ENCODE measurements at regions not wholly inside any gene's neighbourhood (a gene's known extent, or its start where the extent isn't known, plus 50 kb on each side); places are given as distances from the start of the nearest gene placed in this dataset.

- no peaks in the 10 kb centered on the region for H3K79me2 ChIP-seq (ENCODE audit: control insufficient read depth in 1 of 2, insufficient read depth in 2 of 2, low read length in 2 of 2)
- H3K14ac ChIP-seq (ENCODE audit: insufficient read length), result no peak overlapping the region
- WGBS, 2 experiments (ENCODE audit: extremely low coverage in 1 of 2, insufficient coverage in 1 of 2, insufficient read length in 1 of 2, insufficient replicate concordance in 2 of 2, low coverage in 1 of 2, low lambda C conversion rate in 2 of 2, missing lambda C conversion rate in 1 of 2), result 100% methylated on average over 1 of the region's 1 CpG; no CpG with 5 or more reads in 1 of the 2 experiments
- no peaks in the 10 kb centered on the region for H3K4me1 ChIP-seq (replicated peaks in 1 of 4; ENCODE audit: control insufficient read depth in 3 of 4, insufficient read depth in 4 of 4, low read length in 3 of 4)
- no peak overlapping the region for H3K23ac ChIP-seq (ENCODE audit: insufficient read length)
- H3K79me1 ChIP-seq (ENCODE audit: low read depth, low read length), result no peaks in the 10 kb centered on the region
- TF ChIP-seq POU5F1 (IDR thresholded peaks at IDR 0.05; ENCODE audit: low read depth, low read length) (no peak), HDAC2 (IDR thresholded peaks at IDR 0.05; ENCODE audit: borderline replicate concordance in 1 of 2, low read depth in 2 of 2, low read length in 2 of 2) (no peak), CHD1 (IDR thresholded peaks at IDR 0.05; ENCODE audit: low read depth, low read length) (no peak), BCL11A (IDR thresholded peaks at IDR 0.05; ENCODE audit: low read depth in 2 of 2, low read length in 2 of 2) (no peak), FOSL1 (IDR thresholded peaks at IDR 0.05; ENCODE audit: insufficient read depth, low read depth, low read length) (no peak), YY1 (IDR thresholded peaks at IDR 0.05; ENCODE audit: low read depth, low read length) (no peak)
- no peak overlapping the region for H4K8ac ChIP-seq (ENCODE audit: extremely low read depth, insufficient read depth, low read length)
- H3K23me2 ChIP-seq (ENCODE audit: low read depth, low read length), result no peaks in the 10 kb centered on the region
- no peaks in the 10 kb centered on the region for H3K36me3 ChIP-seq (ENCODE audit: control insufficient read depth in 2 of 4, insufficient read depth in 4 of 4, low read length in 3 of 4)
- no peak overlapping the region for H4K91ac ChIP-seq (replicated peaks; ENCODE audit: insufficient read length, low read length)
- H2AFZ ChIP-seq (ENCODE audit: low read length), result no peak overlapping the region
- no peak overlapping the region for H2BK20ac ChIP-seq (ENCODE audit: low read length)
- H4K20me1 ChIP-seq (replicated peaks in 1 of 2; ENCODE audit: control insufficient read depth in 1 of 2, insufficient read depth in 2 of 2, low read length in 2 of 2), result no peaks in the 10 kb centered on the region
- no peak overlapping the region for H3K56ac ChIP-seq (replicated peaks; ENCODE audit: insufficient read length, low read depth, low read length)
- no peak overlapping the region for H3K9ac ChIP-seq (replicated peaks in 1 of 4; ENCODE audit: extremely low read depth in 1 of 4, low read depth in 3 of 4, low read length in 3 of 4)
- H2BK12ac ChIP-seq (ENCODE audit: low read depth, low read length), result no peak overlapping the region
- no peak overlapping the region for H2AK5ac ChIP-seq (ENCODE audit: low read depth, low read length)
- ChIA-PET POLR2A (ENCODE audit: partially characterized antibody) (no interaction called here), CTCF (ENCODE audit: partially characterized antibody) (interaction anchor here (3.3 kb wide), 1 partner anchor 19 kb away, joined by 12 read pairs; no protein-coding TSS in a partner anchor)
- H3K27me3 ChIP-seq (replicated peaks in 1 of 4; ENCODE audit: control insufficient read depth in 3 of 4, extremely low read depth in 1 of 4, insufficient read depth in 3 of 4, low read length in 3 of 4), result peaks cover 0 to 1% (median 0%) of the 10 kb centered on the region in 4 experiments; a peak in 1 of 7 replicates
- no peak overlapping the region for H3K4me2 ChIP-seq (ENCODE audit: insufficient read depth in 1 of 2, low read depth in 2 of 2, low read length in 2 of 2)
- no peak overlapping the region for H3K18ac ChIP-seq (ENCODE audit: extremely low read depth, low read length)
- H3K27ac ChIP-seq (ENCODE audit: low read depth, low read length), result no peak overlapping the region
- H2BK15ac ChIP-seq (ENCODE audit: low read length), result no peak overlapping the region
- H2BK120ac ChIP-seq (replicated peaks; ENCODE audit: low read depth, low read length), result no peak overlapping the region
- H4K5ac ChIP-seq (ENCODE audit: insufficient read length, low read depth, low read length), result no peak overlapping the region
- H3K4me3 ChIP-seq (ENCODE audit: extremely low read depth in 1 of 4, insufficient read depth in 2 of 4, low read depth in 3 of 4, low read length in 4 of 4), result no peak overlapping the region
- no peak overlapping the region for H2BK5ac ChIP-seq (ENCODE audit: low read depth, low read length)
- no peak for FAIRE-seq
- no peak for DNase-seq (ENCODE audit: low read depth in 1 of 2, low spot score in 2 of 2)
- H3K4ac ChIP-seq (replicated peaks; ENCODE audit: insufficient read length, low read depth, low read length), result no peak overlapping the region
- H3K9me3 ChIP-seq (ENCODE audit: insufficient read depth in 2 of 2, low read depth in 1 of 2, low read length in 1 of 2), result peaks cover 4 to 7% of the 10 kb centered on the region in 2 experiments; a peak in 2 of 4 replicates
Observed at GRCh38 chr10:111579473-111579872, 502.6 kb downstream of the ADRA2A start.

All from H1 (cell line).